ENCODE measurements at regions not wholly inside any gene's neighbourhood (a gene's known extent, or its start where the extent isn't known, plus 50 kb on each side); places are given as distances from the start of the nearest gene placed in this dataset.

DNA sequence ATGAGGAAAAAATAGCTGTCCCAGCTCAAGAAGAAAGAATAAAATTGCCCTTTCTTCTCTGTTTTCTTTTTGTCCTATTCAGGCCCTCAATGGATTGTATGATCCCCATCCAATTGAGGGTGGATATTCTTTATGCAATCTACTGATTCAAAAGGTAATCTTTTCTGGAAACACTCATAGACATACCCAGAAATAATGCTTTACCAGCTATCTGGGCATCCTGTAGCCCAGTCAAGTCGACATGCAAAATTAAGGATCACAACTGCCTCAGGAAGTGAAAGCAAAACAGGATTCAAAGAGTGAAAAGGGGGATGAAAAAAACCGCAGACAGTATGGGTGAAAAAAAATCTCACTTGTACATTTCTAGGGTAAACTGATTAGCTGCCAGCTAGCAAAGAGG lies 410.1 kb downstream of the TBC1D32 start:
- Histone ChIP-seq H3K27ac (no peak overlapping the region), H3K4me3 (no peak overlapping the region), H3K4me1 (no peaks in the 10 kb centered on the region), H3K27me3 (replicated peaks in 1 of 7) (no peaks in the 10 kb centered on the region), H3K36me3 (no peaks in the 10 kb centered on the region), H3K9me3 (peaks cover 0 to 13% (median 0%) of the 10 kb centered on the region in 8 donors)
- 66 to 87% (median 71%) methylated on average over 2 of the region's 2 CpGs for WGBS, 5 donors
- intact Hi-C loops (cut with DNase I; ENCODE audit: low total_unique reads): no loop called here
- TF ChIP-seq, protein P1, sequence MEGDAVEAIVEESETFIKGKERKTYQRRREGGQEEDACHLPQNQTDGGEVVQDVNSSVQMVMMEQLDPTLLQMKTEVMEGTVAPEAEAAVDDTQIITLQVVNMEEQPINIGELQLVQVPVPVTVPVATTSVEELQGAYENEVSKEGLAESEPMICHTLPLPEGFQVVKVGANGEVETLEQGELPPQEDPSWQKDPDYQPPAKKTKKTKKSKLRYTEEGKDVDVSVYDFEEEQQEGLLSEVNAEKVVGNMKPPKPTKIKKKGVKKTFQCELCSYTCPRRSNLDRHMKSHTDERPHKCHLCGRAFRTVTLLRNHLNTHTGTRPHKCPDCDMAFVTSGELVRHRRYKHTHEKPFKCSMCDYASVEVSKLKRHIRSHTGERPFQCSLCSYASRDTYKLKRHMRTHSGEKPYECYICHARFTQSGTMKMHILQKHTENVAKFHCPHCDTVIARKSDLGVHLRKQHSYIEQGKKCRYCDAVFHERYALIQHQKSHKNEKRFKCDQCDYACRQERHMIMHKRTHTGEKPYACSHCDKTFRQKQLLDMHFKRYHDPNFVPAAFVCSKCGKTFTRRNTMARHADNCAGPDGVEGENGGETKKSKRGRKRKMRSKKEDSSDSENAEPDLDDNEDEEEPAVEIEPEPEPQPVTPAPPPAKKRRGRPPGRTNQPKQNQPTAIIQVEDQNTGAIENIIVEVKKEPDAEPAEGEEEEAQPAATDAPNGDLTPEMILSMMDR (IDR thresholded peaks at IDR 0.05 in 8 of 11, conservative IDR thresholded peaks at IDR 0.05 in 3 of 11): no peak
- DNase-seq: no peak

DNA sequence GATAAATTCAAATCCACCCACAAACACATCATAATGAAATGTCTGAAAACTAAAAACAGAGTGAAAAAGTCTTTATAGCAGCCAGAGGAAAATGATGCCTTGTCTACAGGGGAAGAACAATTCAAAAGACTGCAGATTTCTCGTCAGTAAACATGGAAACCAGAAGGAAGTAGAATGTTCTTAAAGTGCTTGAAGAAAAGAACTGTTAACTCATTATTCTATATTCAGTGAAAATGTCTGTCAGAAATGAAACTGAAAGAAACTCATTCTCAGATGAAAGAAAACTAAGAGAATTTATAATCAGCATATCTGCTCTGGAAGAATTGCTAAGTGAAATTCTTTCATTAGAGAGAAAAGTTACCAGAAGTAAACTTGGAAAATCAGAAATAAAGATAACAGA lies 416.1 kb downstream of the TBC1D32 start:
- intact Hi-C loops (cut with DNase I; ENCODE audit: low total_unique reads): no loop called here
- Histone ChIP-seq H3K4me1 (no peaks in the 10 kb centered on the region), H3K9me3 (no peaks in the 10 kb centered on the region), H3K36me3 (no peaks in the 10 kb centered on the region), H3K27me3 (replicated peaks in 1 of 7) (no peaks in the 10 kb centered on the region), H3K27ac (no peak overlapping the region), H3K4me3 (no peak overlapping the region)
- 0 to 58% (median 39%) methylated on average over 1 of the region's 1 CpG for WGBS, 5 donors
- no peak for DNase-seq
- TF ChIP-seq POLR2AphosphoS5 (IDR thresholded peaks at IDR 0.05): no peak
- TF ChIP-seq, protein P1 (IDR thresholded peaks at IDR 0.05 in 8 of 11, conservative IDR thresholded peaks at IDR 0.05 in 3 of 11): no peak
- no peak for TF ChIP-seq POLR2A (IDR thresholded peaks at IDR 0.05)

DNA sequence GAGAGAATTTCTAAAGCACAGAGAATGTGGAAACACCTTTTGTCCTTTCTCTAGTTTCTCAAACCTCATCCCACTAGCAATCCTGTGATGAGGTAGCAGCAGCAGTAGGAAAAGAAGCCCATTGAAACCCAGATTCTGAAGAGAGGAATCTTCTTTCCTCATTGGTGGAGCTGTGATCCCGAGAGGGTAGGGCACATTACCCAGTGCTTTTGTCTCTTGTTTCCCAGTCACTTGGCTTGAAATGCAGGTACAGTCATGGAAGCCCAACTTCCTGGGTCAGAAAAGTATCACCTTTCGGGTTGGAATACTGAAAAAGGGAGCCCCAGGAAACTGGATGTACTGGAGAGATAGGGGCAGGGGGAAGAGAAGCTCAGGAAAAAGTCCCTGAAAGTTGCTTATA lies 417.4 kb downstream of the TBC1D32 start:
- Histone ChIP-seq H3K4me1 (no peaks in the 10 kb centered on the region), H3K36me3 (no peaks in the 10 kb centered on the region), H3K9me3 (no peaks in the 10 kb centered on the region), H3K27me3 (replicated peaks in 1 of 7) (no peaks in the 10 kb centered on the region), H3K4me3 (no peak overlapping the region), H3K27ac (no peak overlapping the region)
- WGBS, 5 donors: 64 to 83% (median 73%) methylated on average over 2 of the region's 2 CpGs
- DNase-seq: no peak
- intact Hi-C loops (cut with DNase I; ENCODE audit: low total_unique reads): no loop called here
- TF ChIP-seq, protein P1 (IDR thresholded peaks at IDR 0.05 in 8 of 11, conservative IDR thresholded peaks at IDR 0.05 in 3 of 11): no peak

DNA sequence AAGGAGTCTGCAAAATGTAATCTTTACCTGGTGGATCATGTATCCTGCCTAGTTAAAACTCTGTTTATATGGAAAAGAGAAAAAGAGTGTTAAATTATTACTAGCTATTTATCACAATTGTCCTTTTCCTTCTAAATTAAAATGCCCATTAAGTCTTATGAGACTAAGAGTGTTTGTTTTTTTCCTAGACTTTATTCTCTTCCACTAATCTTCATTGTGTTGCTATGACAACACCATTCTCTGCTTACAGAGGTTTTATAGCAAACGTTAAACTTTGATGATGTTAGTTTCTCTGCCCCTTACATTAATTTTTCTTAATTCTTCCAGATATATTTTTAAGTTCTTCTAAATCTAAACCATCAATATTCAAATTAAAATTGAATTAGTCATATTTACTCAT lies 420.8 kb downstream of the TBC1D32 start:
- WGBS, 5 donors: 59 to 85% (median 71%) methylated on average over 1 of the region's 1 CpG
- no peaks in the 10 kb centered on the region for H3K4me1 ChIP-seq
- TF ChIP-seq, protein P1 (IDR thresholded peaks at IDR 0.05 in 8 of 11, conservative IDR thresholded peaks at IDR 0.05 in 3 of 11): no peak
- TF ChIP-seq POLR2A (IDR thresholded peaks at IDR 0.05): no peak
- H3K27me3 ChIP-seq (replicated peaks in 1 of 7): no peaks in the 10 kb centered on the region
- no peak for DNase-seq
- no peaks in the 10 kb centered on the region for H3K9me3 ChIP-seq
- no peak overlapping the region for H3K4me3 ChIP-seq
- H3K27ac ChIP-seq: no peak overlapping the region
- intact Hi-C loops (cut with DNase I; ENCODE audit: low total_unique reads): no loop called here
- no peaks in the 10 kb centered on the region for H3K36me3 ChIP-seq

All from spleen (tissue), 11 donors.